Testis (tissue), 2 donors: ENCODE measurements at regions not wholly inside any gene's neighbourhood (a gene's known extent, or its start where the extent isn't known, plus 50 kb on each side); places are given as distances from the start of the nearest gene placed in this dataset.

ENCODE experiments used
- CTCF ChIP-seq, 3 experiments: fragments of 450-650 bp in 2 of 3; fragments of 200-600 bp in 1 of 3; sonication (generic) in 1 of 3; IDR thresholded peaks; one replicate each; pipeline ENCODE4 v1.5.1; 2016 to 2019; ENCODE audit warnings: antibody characterized with exemption in 3 of 3, mild to moderate bottlenecking in 2 of 3, moderate library complexity in 1 of 3
- POLR2A ChIP-seq: fragments of 450-650 bp; IDR thresholded peaks from one replicate; pipeline ENCODE4 v1.6.1; 2017; ENCODE audit warnings: antibody characterized with exemption, mild to moderate bottlenecking, moderate library complexity

GRCh38 chr4:55754754-55755350, 64.7 kb upstream of the EXOC1L start:
- TF ChIP-seq CTCF (IDR thresholded peaks at IDR 0.05) (no peak), POLR2A (no peak)
